GM18520 (cell line): ENCODE measurements at regions not wholly inside any gene's neighbourhood (a gene's known extent, or its start where the extent isn't known, plus 50 kb on each side); places are given as distances from the start of the nearest gene placed in this dataset.
"Not testable (repeated sequence)": the region's sequence is repeated elsewhere in the genome, so short reads cannot be mapped to it uniquely, and the experiment has no call there.

Source experiments
- ATAC-seq: cut with Tn5 transposase; IDR thresholded peaks from one replicate; pipeline ENCODE4 v1.9.1; 2021; ENCODE audit not compliant: unreplicated experiment

GRCh38 chr12:82300611-82301010, 57.6 kb downstream of the CCDC59 start:
- ATAC-seq = no peak

GRCh38 chr12:82299319-82300025, 58.7 kb downstream of the CCDC59 start:
- ATAC-seq = no peak

DNA sequence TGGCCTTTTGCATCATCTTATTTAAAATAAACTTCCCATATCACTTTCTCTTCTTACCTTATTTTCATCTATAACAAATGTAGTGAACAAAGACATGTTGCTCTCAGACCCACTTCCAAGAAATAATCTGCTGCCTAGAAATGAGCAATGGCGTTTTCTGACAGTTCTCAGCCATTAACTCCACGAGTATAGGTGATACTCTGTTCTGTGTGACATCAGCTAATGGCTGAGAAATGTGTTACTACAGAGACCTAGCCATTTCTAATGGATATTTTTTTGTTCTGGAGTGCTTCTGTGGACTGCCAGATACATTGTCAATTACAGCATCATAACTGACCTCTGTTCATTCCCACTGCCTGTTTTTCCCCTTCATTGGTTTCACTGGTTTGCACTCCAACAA, 67.8 kb downstream of the CCDC59 start:
- ATAC-seq = no peak

- ATAC-seq = not testable (repeated sequence)
Observed at GRCh38 chr12:82281335-82281734, 76.9 kb downstream of the CCDC59 start.

DNA sequence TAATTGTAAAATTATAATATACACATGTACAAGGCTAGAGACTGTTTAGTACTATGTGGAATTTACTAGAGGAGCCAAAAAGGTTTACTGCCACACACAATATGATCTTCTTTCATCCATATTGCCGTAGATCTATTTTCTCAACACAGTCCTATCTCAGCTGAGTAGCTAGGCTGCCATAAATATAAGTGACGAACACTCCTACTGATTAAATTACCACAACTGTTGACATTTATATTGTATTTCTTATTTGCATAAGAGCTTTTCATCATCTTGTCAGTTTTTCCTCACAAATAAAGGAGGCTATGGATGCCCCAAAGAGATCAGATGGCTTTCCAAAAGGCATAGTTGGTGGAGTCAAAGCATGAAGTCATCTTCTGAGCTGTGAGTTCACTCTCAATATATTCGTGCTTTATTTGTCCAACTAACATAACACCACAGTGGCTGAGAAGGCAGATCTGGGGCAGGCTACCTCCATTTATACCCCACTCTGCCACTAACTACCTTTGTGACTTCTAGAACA, 78.6 kb downstream of the CCDC59 start:
- no peak for ATAC-seq

- ATAC-seq = no peak
Observed at GRCh38 chr12:82277582-82277981, 80.6 kb downstream of the CCDC59 start.

DNA sequence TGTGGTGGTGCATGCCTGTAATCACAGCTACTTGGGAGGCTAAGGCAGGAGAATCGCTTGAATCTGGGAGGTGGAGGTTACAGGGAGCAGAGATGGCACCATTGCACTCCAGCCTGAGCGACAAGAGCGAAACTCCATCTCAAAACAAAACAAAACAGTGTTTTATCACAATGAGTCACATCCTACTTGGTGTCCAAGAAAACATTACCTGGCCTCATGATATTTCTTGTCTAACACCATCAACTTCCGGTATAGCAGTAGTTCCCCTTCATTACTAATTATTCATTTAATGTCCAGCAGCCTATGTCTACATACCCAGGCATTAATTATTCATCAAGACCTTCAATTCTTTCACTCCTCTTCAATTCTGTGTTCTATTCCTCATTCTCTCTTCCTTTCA, 115.5 kb downstream of the CCDC59 start:
- ATAC-seq = no peak

- ATAC-seq = no peak
Observed at GRCh38 chr12:82225871-82226270, 132.3 kb downstream of the CCDC59 start.

- no peak for ATAC-seq
Observed at GRCh38 chr12:82223426-82223825, 134.8 kb downstream of the CCDC59 start.

DNA sequence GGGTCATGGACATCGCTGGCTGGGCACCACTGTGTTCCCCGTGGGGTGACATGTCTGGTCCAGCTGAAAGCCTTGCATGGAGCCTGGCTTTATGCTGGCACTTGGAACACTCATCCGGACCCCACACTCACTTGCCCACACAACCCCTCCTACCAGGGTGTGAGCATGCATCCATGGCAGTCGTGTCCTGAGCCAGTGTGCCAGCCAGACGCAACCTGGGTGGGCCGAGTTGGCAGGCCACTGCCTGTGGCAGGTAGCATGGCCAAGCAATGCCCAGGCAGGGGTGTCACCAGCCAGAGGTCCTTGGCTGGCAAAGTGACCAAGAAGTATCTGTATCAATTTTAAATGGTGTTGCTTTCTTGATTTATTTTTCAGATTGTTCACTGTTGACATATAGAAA, 141.7 kb downstream of the CCDC59 start:
- ATAC-seq = no peak

- no peak for ATAC-seq
Observed at GRCh38 chr12:82213761-82214160, 144.4 kb downstream of the CCDC59 start.

GRCh38 chr12:82210882-82211281, 147.3 kb downstream of the CCDC59 start:
- ATAC-seq = no peak

DNA sequence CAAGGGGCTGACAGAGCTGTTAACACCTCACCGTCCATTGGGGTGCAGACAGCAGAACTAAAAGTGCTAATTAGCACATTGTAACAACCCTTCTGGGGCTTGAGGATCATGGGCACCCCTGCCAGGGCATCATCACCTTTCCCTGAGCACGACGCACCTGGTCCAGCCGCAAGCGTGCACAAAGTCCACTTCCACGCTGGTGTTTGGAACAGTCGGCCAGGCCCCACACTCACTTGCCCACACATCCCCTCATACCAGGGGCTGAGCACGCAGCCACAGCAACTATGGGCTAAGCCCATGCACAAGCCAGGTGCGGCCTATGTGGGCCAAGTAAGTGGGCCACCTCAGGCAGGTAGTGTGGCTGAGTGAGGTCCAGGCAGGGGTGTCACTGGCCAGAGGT, 148.7 kb downstream of the CCDC59 start:
- ATAC-seq = no peak

GRCh38 chr12:82207556-82207955, 150.6 kb downstream of the CCDC59 start:
- ATAC-seq = no peak

DNA sequence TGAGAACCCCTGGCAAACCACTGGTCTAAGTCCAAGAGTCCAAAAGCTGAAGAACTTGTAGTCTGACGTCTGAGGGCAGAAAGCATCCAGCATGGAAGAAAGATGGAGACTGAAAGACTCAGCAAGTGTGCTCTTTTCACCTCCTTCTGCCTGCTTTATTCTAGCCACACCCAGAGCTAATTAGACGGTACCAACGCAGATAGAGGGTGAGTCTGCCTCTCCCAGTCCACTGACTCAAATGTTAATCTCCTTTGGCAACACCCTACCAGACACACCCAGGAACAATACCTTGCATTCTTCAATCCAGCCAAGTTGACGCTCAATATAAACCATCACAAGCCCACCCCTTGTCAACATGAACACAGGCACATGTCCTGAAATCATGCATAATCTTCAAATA, 155.1 kb downstream of the CCDC59 start:
- no peak for ATAC-seq

- ATAC-seq = no peak
Observed at GRCh38 chr12:82187595-82187994, 170.6 kb downstream of the CCDC59 start.

GRCh38 chr12:82187011-82187410, 171.2 kb downstream of the CCDC59 start:
- ATAC-seq = no peak

- ATAC-seq = no peak
Observed at GRCh38 chr12:82186282-82186681, 171.9 kb downstream of the CCDC59 start.

DNA sequence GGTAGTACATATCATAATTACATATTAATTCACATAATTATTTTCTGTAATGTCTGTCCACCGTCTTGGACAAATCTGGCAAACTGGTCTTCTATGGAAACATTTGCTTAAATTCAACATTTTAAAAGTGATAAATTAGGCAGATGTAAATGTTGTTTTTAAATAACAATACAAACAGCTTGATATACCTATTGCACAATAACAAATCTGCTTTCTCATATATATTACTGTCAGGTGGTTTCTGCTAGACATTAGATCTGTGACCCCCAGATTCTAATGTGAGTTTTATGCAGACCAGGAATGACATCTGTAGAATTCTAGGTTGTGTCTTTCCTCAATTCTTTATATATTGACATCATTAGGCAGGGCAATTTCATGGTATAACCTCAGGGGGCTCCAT, 173.3 kb downstream of the CCDC59 start:
- no peak for ATAC-seq

- no peak for ATAC-seq
Observed at GRCh38 chr12:82182601-82183190, 175.5 kb downstream of the CCDC59 start.

DNA sequence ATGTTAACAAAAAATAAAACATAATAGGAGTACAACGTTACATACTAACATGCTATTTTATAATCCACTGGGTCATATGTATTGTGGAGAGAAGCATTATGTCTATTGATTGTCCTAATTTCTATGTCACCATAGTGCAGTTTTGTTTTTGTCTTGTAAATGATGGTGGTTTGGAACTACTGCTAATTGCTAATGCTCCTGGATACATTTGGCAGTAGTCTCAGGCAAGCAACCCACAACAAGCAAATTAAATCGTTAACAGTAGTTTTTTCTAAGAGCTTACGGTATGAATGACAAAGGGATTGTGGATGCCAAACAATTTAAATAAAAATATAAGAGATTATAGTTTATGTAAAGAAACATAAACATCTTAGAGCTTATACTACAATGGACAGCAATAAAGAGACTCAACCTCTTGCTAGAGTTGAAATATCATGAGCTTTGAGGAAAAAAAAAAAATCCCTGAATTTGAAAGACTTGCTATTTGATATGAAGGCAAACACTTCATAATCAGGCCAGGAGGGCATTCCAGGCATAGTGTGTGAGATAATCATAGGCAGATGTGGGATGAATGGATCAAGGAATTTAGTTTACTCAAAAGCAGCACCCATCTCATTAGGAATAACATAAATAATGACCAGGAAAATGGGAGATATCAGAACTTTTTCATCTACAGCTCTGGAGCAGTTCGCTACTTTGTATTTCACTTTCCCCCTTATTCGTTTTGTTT, 181.3 kb downstream of the CCDC59 start:
- ATAC-seq = no peak

GRCh38 chr12:82176026-82176425, 182.2 kb downstream of the CCDC59 start:
- ATAC-seq = no peak
